ENCODE measurements at regions not wholly inside any gene's neighbourhood (a gene's known extent, or its start where the extent isn't known, plus 50 kb on each side); places are given as distances from the start of the nearest gene placed in this dataset.

DNA sequence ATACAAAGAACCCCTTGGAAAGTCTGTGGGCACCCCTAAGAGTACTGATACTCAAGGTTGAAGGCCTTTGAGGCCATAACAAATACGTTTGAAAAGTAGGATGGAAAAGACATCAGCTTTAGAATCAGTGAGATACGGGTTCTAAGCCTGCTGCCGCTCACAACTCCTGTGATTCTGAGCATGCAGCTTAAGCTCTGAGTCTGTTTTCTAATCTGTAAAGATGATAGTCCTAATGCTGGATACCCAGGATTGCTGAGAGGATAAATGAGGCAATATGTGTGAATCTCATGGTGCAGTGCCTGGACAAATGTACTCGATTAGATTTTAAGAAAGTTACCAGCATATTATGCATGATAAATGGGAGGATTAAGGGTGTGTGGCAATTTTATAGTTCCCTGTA lies 321.0 kb upstream of the HSF2 start:
- Histone ChIP-seq H3K4me1 (no peaks in the 10 kb centered on the region), H3K27me3 (no peaks in the 10 kb centered on the region), H3K27ac (no peak overlapping the region), H3K36me3 (no peaks in the 10 kb centered on the region), H3K4me3 (no peak overlapping the region), H3K9me3 (no peaks in the 10 kb centered on the region)
- intact Hi-C loops (cut with DNase I), result no loop called here
- 79 to 86% (median 84%) methylated on average over 4 of the region's 4 CpGs for WGBS, 4 donors
- ATAC-seq, result no peak
- DNase-seq, result no peak
- TF ChIP-seq, protein P1, sequence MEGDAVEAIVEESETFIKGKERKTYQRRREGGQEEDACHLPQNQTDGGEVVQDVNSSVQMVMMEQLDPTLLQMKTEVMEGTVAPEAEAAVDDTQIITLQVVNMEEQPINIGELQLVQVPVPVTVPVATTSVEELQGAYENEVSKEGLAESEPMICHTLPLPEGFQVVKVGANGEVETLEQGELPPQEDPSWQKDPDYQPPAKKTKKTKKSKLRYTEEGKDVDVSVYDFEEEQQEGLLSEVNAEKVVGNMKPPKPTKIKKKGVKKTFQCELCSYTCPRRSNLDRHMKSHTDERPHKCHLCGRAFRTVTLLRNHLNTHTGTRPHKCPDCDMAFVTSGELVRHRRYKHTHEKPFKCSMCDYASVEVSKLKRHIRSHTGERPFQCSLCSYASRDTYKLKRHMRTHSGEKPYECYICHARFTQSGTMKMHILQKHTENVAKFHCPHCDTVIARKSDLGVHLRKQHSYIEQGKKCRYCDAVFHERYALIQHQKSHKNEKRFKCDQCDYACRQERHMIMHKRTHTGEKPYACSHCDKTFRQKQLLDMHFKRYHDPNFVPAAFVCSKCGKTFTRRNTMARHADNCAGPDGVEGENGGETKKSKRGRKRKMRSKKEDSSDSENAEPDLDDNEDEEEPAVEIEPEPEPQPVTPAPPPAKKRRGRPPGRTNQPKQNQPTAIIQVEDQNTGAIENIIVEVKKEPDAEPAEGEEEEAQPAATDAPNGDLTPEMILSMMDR (IDR thresholded peaks at IDR 0.05), result no peak

DNA sequence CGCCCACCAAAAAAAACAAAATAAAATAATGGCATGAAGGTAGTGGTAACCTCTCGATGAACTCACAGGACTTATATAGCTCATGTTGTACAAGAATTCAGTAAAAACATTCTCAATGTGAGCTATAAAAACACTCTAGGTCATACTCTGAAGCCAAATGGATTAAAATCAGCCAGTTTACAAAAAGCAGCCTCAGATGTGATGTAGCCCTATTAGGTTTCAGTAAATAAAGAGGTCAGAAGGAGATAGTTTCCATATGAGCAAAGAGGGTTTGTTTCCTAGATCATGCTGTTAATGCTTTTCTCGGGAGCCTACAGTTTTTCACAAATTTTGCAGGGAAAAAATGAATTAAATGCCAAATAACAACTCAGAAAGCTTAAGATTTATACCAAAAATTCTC lies 319.5 kb upstream of the HSF2 start:
- Histone ChIP-seq H3K27me3 (no peaks in the 10 kb centered on the region), H3K9me3 (no peaks in the 10 kb centered on the region), H3K36me3 (no peaks in the 10 kb centered on the region), H3K4me3 (no peak overlapping the region), H3K4me1 (no peaks in the 10 kb centered on the region), H3K27ac (no peak overlapping the region)
- ATAC-seq, result no peak
- no peak for DNase-seq
- intact Hi-C loops (cut with DNase I), result no loop called here
- WGBS, 4 donors, result 90 to 95% (median 92%) methylated on average over 3 of the region's 3 CpGs
- TF ChIP-seq, protein P1 (IDR thresholded peaks at IDR 0.05), result no peak
- no peak for TF ChIP-seq POLR2A (IDR thresholded peaks at IDR 0.05)

DNA sequence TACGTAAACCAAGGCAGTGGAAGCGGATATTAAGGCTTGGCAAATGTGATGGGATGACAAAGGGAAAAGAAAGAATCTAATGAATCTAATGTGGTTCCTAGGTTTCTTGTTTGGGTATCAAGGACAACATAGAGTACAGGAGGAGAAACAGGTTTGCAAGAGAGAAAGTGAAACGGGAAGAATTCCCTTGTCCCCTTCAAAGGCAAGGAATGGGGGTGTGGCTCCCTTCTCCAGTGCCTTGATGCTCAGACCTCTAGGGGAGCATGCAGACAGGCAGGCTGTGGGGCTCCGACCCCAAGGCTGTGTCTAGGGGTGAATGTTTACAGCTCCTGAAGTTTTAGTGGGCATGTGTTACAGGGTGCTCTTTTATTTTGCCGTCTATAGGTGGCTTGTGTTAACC lies 317.5 kb upstream of the HSF2 start:
- Histone ChIP-seq H3K36me3 (no peaks in the 10 kb centered on the region), H3K4me1 (no peaks in the 10 kb centered on the region), H3K27ac (no peak overlapping the region), H3K27me3 (no peaks in the 10 kb centered on the region), H3K4me3 (no peak overlapping the region), H3K9me3 (no peaks in the 10 kb centered on the region)
- TF ChIP-seq, protein P1 (IDR thresholded peaks at IDR 0.05), result no peak
- TF ChIP-seq POLR2A (IDR thresholded peaks at IDR 0.05), result no peak
- no peak for DNase-seq
- 80 to 85% (median 83%) methylated on average over 5 of the region's 5 CpGs for WGBS, 4 donors
- intact Hi-C loops (cut with DNase I), result no loop called here
- ATAC-seq, result no peak

DNA sequence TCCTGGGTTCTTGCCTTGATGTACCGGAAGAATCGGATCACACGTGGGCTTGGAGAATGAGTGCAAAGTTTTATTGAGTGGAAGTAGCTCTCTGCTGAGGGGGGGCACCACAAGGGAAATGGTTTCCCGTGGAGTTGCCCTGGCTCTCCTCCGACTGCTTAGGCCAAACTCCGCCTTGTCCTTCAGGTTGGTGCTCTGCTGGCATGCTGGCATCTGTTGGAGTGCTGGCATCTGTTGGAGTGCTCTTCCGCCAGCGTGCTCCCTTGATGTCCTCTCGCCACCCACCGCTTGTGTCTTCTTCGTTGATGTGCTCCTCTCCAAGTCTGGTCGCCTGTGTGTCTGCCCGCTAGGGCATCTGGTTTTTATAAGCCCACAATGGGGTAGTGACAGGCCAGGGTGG lies 317.1 kb upstream of the HSF2 start:
- Histone ChIP-seq H3K36me3 (no peaks in the 10 kb centered on the region), H3K27me3 (no peaks in the 10 kb centered on the region), H3K4me3 (no peak overlapping the region), H3K9me3 (no peaks in the 10 kb centered on the region), H3K27ac (no peak overlapping the region), H3K4me1 (no peaks in the 10 kb centered on the region)
- no peak for TF ChIP-seq POLR2A (IDR thresholded peaks at IDR 0.05)
- TF ChIP-seq, protein P1 (IDR thresholded peaks at IDR 0.05), result no peak
- ATAC-seq, result no peak
- 88 to 95% (median 90%) methylated on average over 13 of the region's 13 CpGs for WGBS, 4 donors
- intact Hi-C loops (cut with DNase I), result no loop called here
- no peak for DNase-seq

Measured in heart left ventricle (tissue), 16 donors.